Osteocyte (in vitro differentiated cells): ENCODE measurements at regions not wholly inside any gene's neighbourhood (a gene's known extent, or its start where the extent isn't known, plus 50 kb on each side); places are given as distances from the start of the nearest gene placed in this dataset.

Source experiments
- DNase-seq: peaks from one replicate; pipeline ENCODE4 v3.0.0; 2021; ENCODE audit warnings: mixed read lengths; ENCODE audit not compliant: unreplicated experiment; ENCODE audit errors: extremely low spot score
- H3K27ac Mint-ChIP-seq: one replicate; pipeline ENCODE4 v1.8.0; 2021; ENCODE audit warnings: mild to moderate bottlenecking, mixed read lengths; ENCODE audit not compliant: unreplicated experiment
- H3K27me3 Mint-ChIP-seq: one replicate; pipeline ENCODE4 v1.8.0; 2021; ENCODE audit warnings: mixed read lengths; ENCODE audit not compliant: unreplicated experiment
- H3K36me3 Mint-ChIP-seq: one replicate; pipeline ENCODE4 v1.8.0; 2021; ENCODE audit warnings: mixed read lengths; ENCODE audit not compliant: unreplicated experiment
- H3K4me1 Mint-ChIP-seq: one replicate; pipeline ENCODE4 v1.8.0; 2021; ENCODE audit warnings: mixed read lengths; ENCODE audit not compliant: unreplicated experiment
- H3K4me3 Mint-ChIP-seq: one replicate; pipeline ENCODE4 v1.8.0; 2021; ENCODE audit warnings: mild to moderate bottlenecking, moderate library complexity, mixed read lengths; ENCODE audit not compliant: unreplicated experiment
- H3K9me3 Mint-ChIP-seq: one replicate; pipeline ENCODE4 v1.8.0; 2021; ENCODE audit warnings: mixed read lengths; ENCODE audit not compliant: unreplicated experiment
- CTCF ChIP-seq: fragments of 200-600 bp; sonication (generic); IDR thresholded peaks from 2 replicates; pipeline ENCODE4 v1.5.0; 2021; ENCODE audit warnings: antibody characterized with exemption, mild to moderate bottlenecking, moderate library complexity

GRCh38 chr11:33588056-33588455, 112.6 kb downstream of the C11orf91 start:
- no peaks in the 10 kb centered on the region for H3K36me3 Mint-ChIP-seq
- H3K4me3 Mint-ChIP-seq = no peak overlapping the region
- TF ChIP-seq CTCF = no peak
- no peaks in the 10 kb centered on the region for H3K4me1 Mint-ChIP-seq
- no peaks in the 10 kb centered on the region for H3K27me3 Mint-ChIP-seq
- no peak overlapping the region for H3K27ac Mint-ChIP-seq
- peaks cover 7% of the 10 kb centered on the region for H3K9me3 Mint-ChIP-seq
- DNase-seq = no peak

DNA sequence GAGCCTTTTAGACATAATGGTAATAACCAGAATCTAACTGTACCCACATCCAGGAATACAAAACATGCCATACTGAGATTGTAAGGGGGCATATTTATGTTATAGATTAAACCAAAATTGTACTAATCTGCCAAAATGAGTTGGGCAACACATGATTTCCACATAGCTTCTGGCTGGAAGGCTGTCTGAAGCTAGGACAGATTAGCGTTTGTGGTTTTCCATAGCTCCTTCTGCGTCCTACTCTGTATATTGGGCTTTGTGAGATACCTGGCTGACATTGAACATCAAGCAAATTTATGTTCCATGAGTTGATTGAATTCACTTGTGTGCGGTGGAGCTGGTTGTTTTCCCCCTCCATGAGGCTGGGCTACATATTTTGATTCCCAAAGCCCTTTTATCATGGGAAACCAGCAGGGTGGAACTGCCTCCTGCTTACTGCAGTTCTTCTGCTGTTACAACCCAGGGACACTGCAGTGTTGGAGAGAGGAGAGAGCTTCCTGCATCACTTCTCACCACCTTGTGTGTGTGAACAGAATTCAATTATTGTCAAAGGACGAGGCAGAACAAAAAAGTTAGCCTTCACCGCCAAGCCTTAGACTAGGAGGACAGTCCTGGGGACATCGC, 114.9 kb downstream of the C11orf91 start:
- DNase-seq = no peak
- Mint-ChIP-seq H3K36me3 (no peaks in the 10 kb centered on the region), H3K27me3 (no peaks in the 10 kb centered on the region), H3K4me1 (no peaks in the 10 kb centered on the region), H3K4me3 (no peak overlapping the region), H3K27ac (no peak overlapping the region), H3K9me3 (peaks cover 7% of the 10 kb centered on the region)
- no peak for TF ChIP-seq CTCF

- peaks cover 4% of the 10 kb centered on the region for H3K36me3 Mint-ChIP-seq
- TF ChIP-seq CTCF = no peak
- H3K4me3 Mint-ChIP-seq = no peak overlapping the region
- no peak overlapping the region for H3K27ac Mint-ChIP-seq
- H3K27me3 Mint-ChIP-seq = no peaks in the 10 kb centered on the region
- H3K4me1 Mint-ChIP-seq = no peaks in the 10 kb centered on the region
- no peaks in the 10 kb centered on the region for H3K9me3 Mint-ChIP-seq
- no peak for DNase-seq
Measured at GRCh38 chr11:33582636-33583325, 117.8 kb downstream of the C11orf91 start.

- Mint-ChIP-seq H3K27me3 (no peaks in the 10 kb centered on the region), H3K4me3 (no peak overlapping the region), H3K4me1 (no peaks in the 10 kb centered on the region), H3K36me3 (peaks cover 4% of the 10 kb centered on the region), H3K27ac (no peak overlapping the region), H3K9me3 (no peaks in the 10 kb centered on the region)
- TF ChIP-seq CTCF = no peak
- no peak for DNase-seq
Measured at GRCh38 chr11:33579101-33579500, 121.5 kb downstream of the C11orf91 start.

GRCh38 chr11:33577204-33577603, 123.4 kb downstream of the C11orf91 start:
- Mint-ChIP-seq H3K36me3 (peaks cover 9% of the 10 kb centered on the region), H3K4me3 (no peak overlapping the region), H3K27me3 (no peaks in the 10 kb centered on the region), H3K27ac (no peak overlapping the region), H3K9me3 (peaks cover 9% of the 10 kb centered on the region), H3K4me1 (no peaks in the 10 kb centered on the region)
- no peak for TF ChIP-seq CTCF
- DNase-seq = no peak
